Activated T-cell treated with anti-CD3 and anti-CD28 coated beads for 1 hour (primary cell): ENCODE measurements at regions not wholly inside any gene's neighbourhood (a gene's known extent, or its start where the extent isn't known, plus 50 kb on each side); places are given as distances from the start of the nearest gene placed in this dataset.

Source experiments
- DNase-seq: peaks from one replicate; pipeline ENCODE4 v3.0.0-alpha.2; 2020; ENCODE audit warnings: low read depth

- no peak for DNase-seq
These were observed 92.8 kb upstream of the DCBLD2 start for GRCh38 chr3:98994128-98994762.

GRCh38 chr3:98991393-98991792, 89.9 kb upstream of the DCBLD2 start:
- DNase-seq: no peak

GRCh38 chr3:98990657-98991056, 89.2 kb upstream of the DCBLD2 start:
- DNase-seq: no peak

- DNase-seq: no peak
These were observed 84.6 kb upstream of the DCBLD2 start for GRCh38 chr3:98986073-98986472.

GRCh38 chr3:98985431-98985830, 83.9 kb upstream of the DCBLD2 start:
- DNase-seq: no peak

GRCh38 chr3:98984024-98984423, 82.5 kb upstream of the DCBLD2 start:
- no peak for DNase-seq

- no peak for DNase-seq
These were observed 80.9 kb upstream of the DCBLD2 start for GRCh38 chr3:98982351-98982750.

GRCh38 chr3:98980915-98981596, 79.6 kb upstream of the DCBLD2 start:
- no peak for DNase-seq

GRCh38 chr3:98979296-98979695, 77.8 kb upstream of the DCBLD2 start:
- no peak for DNase-seq

- no peak for DNase-seq
These were observed 76.7 kb upstream of the DCBLD2 start for GRCh38 chr3:98978068-98978811.

GRCh38 chr3:98977520-98977919, 76.0 kb upstream of the DCBLD2 start:
- no peak for DNase-seq

GRCh38 chr3:98974442-98974841, 72.9 kb upstream of the DCBLD2 start:
- DNase-seq: no peak

GRCh38 chr3:98972720-98973119, 71.2 kb upstream of the DCBLD2 start:
- no peak for DNase-seq

GRCh38 chr3:98972155-98972554, 70.7 kb upstream of the DCBLD2 start:
- DNase-seq: no peak

GRCh38 chr3:98971169-98971681, 69.7 kb upstream of the DCBLD2 start:
- no peak for DNase-seq

GRCh38 chr3:98969295-98969694, 67.8 kb upstream of the DCBLD2 start:
- no peak for DNase-seq

- no peak for DNase-seq
These were observed 67.3 kb upstream of the DCBLD2 start for GRCh38 chr3:98968824-98969223.

- DNase-seq: no peak
These were observed 66.9 kb upstream of the DCBLD2 start for GRCh38 chr3:98968347-98968746.

GRCh38 chr3:98967758-98968157, 66.3 kb upstream of the DCBLD2 start:
- DNase-seq: no peak

GRCh38 chr3:98966862-98967546, 65.5 kb upstream of the DCBLD2 start:
- no peak for DNase-seq

GRCh38 chr3:98966434-98966833, 64.9 kb upstream of the DCBLD2 start:
- DNase-seq: no peak

GRCh38 chr3:98964784-98965183, 63.3 kb upstream of the DCBLD2 start:
- no peak for DNase-seq
